ENCODE measurements at regions not wholly inside any gene's neighbourhood (a gene's known extent, or its start where the extent isn't known, plus 50 kb on each side); places are given as distances from the start of the nearest gene placed in this dataset.

- DNase-seq (ENCODE audit: low spot score): no peak
- TF ChIP-seq, protein P1, sequence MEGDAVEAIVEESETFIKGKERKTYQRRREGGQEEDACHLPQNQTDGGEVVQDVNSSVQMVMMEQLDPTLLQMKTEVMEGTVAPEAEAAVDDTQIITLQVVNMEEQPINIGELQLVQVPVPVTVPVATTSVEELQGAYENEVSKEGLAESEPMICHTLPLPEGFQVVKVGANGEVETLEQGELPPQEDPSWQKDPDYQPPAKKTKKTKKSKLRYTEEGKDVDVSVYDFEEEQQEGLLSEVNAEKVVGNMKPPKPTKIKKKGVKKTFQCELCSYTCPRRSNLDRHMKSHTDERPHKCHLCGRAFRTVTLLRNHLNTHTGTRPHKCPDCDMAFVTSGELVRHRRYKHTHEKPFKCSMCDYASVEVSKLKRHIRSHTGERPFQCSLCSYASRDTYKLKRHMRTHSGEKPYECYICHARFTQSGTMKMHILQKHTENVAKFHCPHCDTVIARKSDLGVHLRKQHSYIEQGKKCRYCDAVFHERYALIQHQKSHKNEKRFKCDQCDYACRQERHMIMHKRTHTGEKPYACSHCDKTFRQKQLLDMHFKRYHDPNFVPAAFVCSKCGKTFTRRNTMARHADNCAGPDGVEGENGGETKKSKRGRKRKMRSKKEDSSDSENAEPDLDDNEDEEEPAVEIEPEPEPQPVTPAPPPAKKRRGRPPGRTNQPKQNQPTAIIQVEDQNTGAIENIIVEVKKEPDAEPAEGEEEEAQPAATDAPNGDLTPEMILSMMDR (IDR thresholded peaks at IDR 0.05; ENCODE audit: extremely low read depth, missing control alignments): no peak
Measured at GRCh38 chr10:111766464-111766863, 417.1 kb downstream of the GPAM start.

DNA sequence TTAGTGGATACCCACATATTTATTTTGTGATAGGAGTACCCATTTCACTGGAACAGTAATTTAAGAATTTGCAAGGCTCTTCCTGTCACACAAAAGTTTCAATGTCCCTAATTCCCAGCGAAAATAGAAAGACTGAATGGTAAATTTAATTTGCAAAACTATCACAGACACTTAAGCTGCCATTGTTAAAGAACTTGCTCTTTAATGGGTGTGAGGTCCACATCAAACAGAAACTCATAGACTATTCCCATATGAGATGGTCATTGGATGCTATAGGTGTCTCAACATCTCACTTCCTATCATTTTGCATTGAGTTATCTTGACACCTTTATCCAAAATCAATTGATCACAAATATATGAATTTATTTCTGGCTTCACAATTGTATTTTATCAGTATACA lies 415.9 kb downstream of the GPAM start:
- DNase-seq (ENCODE audit: low spot score): no peak
- TF ChIP-seq, protein P1 (IDR thresholded peaks at IDR 0.05; ENCODE audit: extremely low read depth, missing control alignments): no peak

GRCh38 chr10:111773950-111774349 lies 409.6 kb downstream of the GPAM start:
- TF ChIP-seq, protein P1 (IDR thresholded peaks at IDR 0.05; ENCODE audit: extremely low read depth, missing control alignments): no peak
- no peak for DNase-seq (ENCODE audit: low spot score)

- DNase-seq (ENCODE audit: low spot score): no peak
- TF ChIP-seq, protein P1 (IDR thresholded peaks at IDR 0.05; ENCODE audit: extremely low read depth, missing control alignments): no peak
Measured at GRCh38 chr10:111774486-111774885, 409.1 kb downstream of the GPAM start.

GRCh38 chr10:111784436-111784835 lies 399.1 kb downstream of the GPAM start:
- DNase-seq (ENCODE audit: low spot score): no peak
- TF ChIP-seq, protein P1 (IDR thresholded peaks at IDR 0.05; ENCODE audit: extremely low read depth, missing control alignments): no peak

DNA sequence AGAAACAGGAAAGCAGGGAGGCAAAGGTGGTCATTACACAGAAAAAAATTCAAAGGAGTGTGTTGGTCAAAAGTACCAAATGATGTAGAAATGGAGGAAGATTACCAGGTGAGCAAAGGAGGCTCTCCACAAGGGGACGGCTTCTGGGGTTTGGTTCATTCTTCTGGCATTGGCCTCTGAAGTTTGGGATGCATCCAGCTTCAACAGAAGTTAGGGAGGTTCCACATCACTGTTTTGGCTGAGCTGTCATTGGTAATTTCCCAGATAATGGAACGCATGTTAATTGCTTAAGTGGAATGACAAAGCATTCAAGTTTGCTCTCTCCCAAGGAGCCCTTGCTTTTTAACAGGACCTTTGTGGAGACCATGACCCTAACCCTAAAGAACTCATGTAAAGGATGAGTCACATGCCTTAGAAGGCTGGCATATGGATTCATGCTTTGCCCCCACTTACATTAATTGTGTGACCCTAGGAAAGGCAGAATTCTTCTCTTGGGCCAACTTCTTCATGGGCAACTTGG lies 398.6 kb downstream of the GPAM start:
- TF ChIP-seq, protein P1 (IDR thresholded peaks at IDR 0.05; ENCODE audit: extremely low read depth, missing control alignments): no peak
- no peak for DNase-seq (ENCODE audit: low spot score)

DNA sequence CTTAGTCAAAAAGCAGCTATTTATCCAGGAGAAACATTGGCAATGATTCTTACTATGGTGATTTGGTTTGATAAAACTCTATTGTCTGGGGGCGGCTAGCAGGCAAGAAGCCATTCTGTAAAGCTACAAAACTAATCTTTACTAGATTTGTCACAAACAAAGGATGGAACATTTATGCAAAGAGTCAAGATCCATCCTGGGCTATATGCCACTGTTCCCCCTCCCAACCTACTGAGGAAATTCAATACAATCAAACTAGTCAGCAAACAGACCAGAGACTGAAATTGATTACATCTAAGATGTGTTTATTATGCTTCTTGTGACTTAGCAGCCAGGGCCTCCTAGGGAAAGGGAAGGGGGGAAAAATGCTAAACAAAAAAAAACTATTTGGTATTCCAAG lies 397.6 kb downstream of the GPAM start:
- no peak for DNase-seq (ENCODE audit: low spot score)
- TF ChIP-seq, protein P1 (IDR thresholded peaks at IDR 0.05; ENCODE audit: extremely low read depth, missing control alignments): no peak

All from GM20000 (cell line).